H1 (cell line): ENCODE measurements at regions not wholly inside any gene's neighbourhood (a gene's known extent, or its start where the extent isn't known, plus 50 kb on each side); places are given as distances from the start of the nearest gene placed in this dataset.

Experiments
- ASH2L ChIP-seq: fragments of 200-600, 300-600 bp; sonication (generic); IDR thresholded peaks from one replicate; pipeline ENCODE4 v1.7.1; 2017; ENCODE audit warnings: low read length
- JUND ChIP-seq: IDR thresholded peaks from 2 replicates; pipeline ENCODE4 v1.6.1; 2011; ENCODE audit warnings: mild to moderate bottlenecking, improper control_type of control experiment, low read length
- PHF8 ChIP-seq: fragments of 200-600 bp; sonication (generic); conservative IDR thresholded peaks from 2 replicates; pipeline ENCODE4 v1.7.1; 2012; ENCODE audit warnings: low read depth, mild to moderate bottlenecking, inconsistent platforms, low read length, moderate library complexity
- SRF ChIP-seq: IDR thresholded peaks from 2 replicates; pipeline ENCODE4 v1.6.1; 2011; ENCODE audit warnings: mild to moderate bottlenecking, low read depth, low read length, moderate library complexity
- TF ChIP-seq, protein P1 (sequence below): IDR thresholded peaks from 2 replicates; pipeline ENCODE4 v1.6.1; 2012; ENCODE audit warnings: inconsistent platforms

DNA sequence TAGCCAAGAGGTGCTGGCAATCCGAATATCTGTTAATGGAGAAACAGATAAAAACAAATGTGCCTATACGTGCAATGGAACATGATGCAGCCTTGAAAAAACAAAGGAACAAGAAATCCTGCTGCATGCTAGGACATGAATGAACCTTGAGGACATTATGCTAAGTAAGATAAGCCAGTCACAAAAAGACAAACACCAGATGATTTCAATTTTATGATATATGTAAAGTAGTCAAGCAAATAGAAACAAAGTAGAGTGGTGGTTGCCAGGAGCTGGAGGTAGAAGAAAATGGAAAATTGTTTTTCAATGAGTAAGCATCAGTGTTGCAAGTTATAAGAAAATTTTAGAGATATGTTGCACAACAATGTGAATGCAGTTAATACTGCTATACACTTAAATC, 409.7 kb upstream of the CDH8 start (continued):
- TF ChIP-seq SRF = no peak
- no peak for TF ChIP-seq PHF8
- TF ChIP-seq, protein P1, sequence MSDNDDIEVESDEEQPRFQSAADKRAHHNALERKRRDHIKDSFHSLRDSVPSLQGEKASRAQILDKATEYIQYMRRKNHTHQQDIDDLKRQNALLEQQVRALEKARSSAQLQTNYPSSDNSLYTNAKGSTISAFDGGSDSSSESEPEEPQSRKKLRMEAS = no peak
- TF ChIP-seq JUND = no peak
- no peak for TF ChIP-seq ASH2L
